ENCODE measurements at regions not wholly inside any gene's neighbourhood (a gene's known extent, or its start where the extent isn't known, plus 50 kb on each side); places are given as distances from the start of the nearest gene placed in this dataset.

DNA sequence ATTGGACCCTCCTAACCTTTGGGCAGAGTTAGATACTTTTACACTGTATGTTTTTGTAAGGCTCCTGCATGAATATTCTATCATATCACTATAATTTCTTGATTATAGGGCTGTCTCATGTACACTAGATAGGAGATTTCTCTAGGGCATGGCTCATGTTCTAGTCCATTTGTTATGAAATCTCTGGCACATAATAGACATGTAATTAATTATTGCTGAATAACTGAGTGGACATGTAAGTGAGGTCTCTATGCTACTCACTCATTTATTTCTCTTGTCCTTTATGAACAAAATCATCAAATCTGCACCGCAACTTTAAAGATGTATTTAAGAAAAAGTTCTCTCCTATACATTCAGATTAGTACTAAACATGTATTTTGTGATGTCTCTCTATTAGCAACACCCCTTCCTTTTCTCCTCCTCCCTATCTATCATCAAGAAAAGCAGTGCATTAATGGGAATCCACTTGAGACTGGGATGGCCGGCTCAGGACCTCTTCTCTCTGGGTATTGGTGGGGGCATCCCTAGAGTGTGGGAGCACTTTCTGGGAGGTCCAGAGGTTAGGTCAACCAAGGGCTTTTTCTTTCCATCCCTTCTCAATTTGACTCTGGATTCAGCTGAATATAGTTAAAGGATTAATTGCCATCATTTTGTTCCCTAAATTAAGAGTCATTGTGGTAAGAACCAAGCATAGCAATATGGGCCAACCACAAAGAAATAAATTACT, 168.0 kb upstream of the HMGA2 start:
- no peak overlapping the region for H3K27ac ChIP-seq (ENCODE audit: low read depth, low read length)
- H3K4me3 ChIP-seq (ENCODE audit: low read length), result no peak overlapping the region
- no peaks in the 10 kb centered on the region for H3K27me3 ChIP-seq (ENCODE audit: control insufficient read depth, insufficient read depth, low read length)
- H3K9ac ChIP-seq (ENCODE audit: low read length), result no peak overlapping the region
- no peaks in the 10 kb centered on the region for H3K4me1 ChIP-seq (ENCODE audit: control insufficient read depth, insufficient read depth, low read length)
- no peaks in the 10 kb centered on the region for H3K36me3 ChIP-seq (ENCODE audit: control insufficient read depth, insufficient read depth, low read length)

DNA sequence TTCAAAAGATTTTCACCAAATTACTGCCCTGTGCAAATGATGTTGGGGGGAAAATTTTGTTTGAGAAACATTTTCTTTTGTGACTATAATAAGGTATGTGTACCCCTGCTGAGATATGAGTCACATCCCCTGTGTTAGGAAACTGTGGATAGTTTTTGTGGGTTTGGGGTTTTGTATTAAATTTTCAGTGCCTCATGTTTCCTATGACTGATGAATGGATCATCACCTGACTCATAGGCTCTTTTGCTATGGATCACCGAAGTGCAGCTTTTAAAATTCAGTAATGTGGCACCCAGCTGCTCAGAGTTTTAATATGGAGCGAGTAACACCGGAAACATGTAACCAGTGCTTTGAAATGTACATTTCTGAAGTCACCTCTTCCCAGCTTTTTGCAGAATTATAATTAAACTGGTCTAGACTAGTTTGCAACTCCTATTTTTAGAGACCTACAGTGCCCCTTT, 167.4 kb upstream of the HMGA2 start:
- Histone ChIP-seq H3K4me3 (ENCODE audit: low read length) (no peak overlapping the region), H3K27ac (ENCODE audit: low read depth, low read length) (no peak overlapping the region), H3K36me3 (ENCODE audit: control insufficient read depth, insufficient read depth, low read length) (no peaks in the 10 kb centered on the region), H3K27me3 (ENCODE audit: control insufficient read depth, insufficient read depth, low read length) (no peaks in the 10 kb centered on the region), H3K4me1 (ENCODE audit: control insufficient read depth, insufficient read depth, low read length) (no peaks in the 10 kb centered on the region), H3K9ac (ENCODE audit: low read length) (no peak overlapping the region)

DNA sequence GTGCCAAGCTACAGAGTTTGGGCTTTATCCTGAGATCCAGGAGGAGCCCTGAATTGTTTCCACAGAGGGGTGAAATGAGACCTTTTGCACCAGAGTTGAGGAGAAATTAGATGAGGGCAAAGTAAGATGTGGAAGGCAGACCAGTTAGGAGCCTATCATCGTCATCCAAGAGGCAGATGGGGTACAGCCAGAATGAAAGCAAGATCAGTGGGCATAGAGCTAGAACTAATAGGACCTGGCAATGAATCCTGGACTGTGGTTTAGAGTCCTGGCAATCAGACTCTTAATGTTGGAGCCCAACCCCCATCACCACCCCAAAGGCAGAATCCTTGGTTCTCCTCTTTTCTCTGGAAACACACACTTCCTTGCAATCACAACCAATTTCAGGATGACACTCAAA, 166.6 kb upstream of the HMGA2 start:
- Histone ChIP-seq H3K36me3 (ENCODE audit: control insufficient read depth, insufficient read depth, low read length) (no peaks in the 10 kb centered on the region), H3K4me1 (ENCODE audit: control insufficient read depth, insufficient read depth, low read length) (no peaks in the 10 kb centered on the region), H3K4me3 (ENCODE audit: low read length) (no peak overlapping the region), H3K27ac (ENCODE audit: low read depth, low read length) (no peak overlapping the region), H3K27me3 (ENCODE audit: control insufficient read depth, insufficient read depth, low read length) (no peaks in the 10 kb centered on the region), H3K9ac (ENCODE audit: low read length) (no peak overlapping the region)

DNA sequence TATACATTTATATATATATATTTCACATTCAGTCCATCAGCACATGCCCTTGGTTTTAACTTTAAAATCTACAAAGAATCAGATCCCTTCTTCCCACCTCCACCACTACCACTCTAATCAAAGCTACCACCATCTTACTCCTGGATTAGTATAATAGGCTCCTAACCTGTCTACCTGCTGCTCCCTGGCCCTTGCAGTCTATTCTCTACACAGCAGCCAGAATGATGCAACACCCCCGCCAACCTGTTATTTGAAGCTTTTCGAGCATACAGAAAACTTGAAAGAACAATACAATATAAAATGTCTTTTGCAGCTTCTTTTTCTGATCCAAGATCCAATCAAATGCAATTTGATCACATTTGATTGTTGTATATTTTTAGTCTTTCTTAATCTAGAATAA, 165.9 kb upstream of the HMGA2 start:
- Histone ChIP-seq H3K9ac (ENCODE audit: low read length) (no peak overlapping the region), H3K36me3 (ENCODE audit: control insufficient read depth, insufficient read depth, low read length) (no peaks in the 10 kb centered on the region), H3K4me1 (ENCODE audit: control insufficient read depth, insufficient read depth, low read length) (no peaks in the 10 kb centered on the region), H3K27ac (ENCODE audit: low read depth, low read length) (no peak overlapping the region), H3K27me3 (ENCODE audit: control insufficient read depth, insufficient read depth, low read length) (no peaks in the 10 kb centered on the region), H3K4me3 (ENCODE audit: low read length) (no peak overlapping the region)

DNA sequence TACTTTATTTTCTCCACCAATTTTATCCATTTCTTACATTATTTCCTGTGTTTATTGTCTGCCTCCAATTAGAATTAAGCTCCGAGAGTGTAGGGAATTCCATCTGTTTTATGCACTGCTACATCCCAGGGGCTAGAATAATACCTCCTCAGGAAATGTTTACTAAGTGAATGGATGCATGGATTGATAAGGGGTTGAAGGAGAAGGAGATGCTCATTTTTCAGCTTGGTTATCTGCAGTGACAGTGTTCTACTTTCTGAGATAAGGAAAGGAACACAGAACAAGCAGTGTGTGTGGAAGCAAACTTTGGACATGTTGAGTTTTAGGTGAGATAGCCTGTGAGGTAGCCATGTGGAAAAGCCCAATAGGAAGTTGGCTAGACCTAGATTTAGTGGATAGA, 164.6 kb upstream of the HMGA2 start:
- Histone ChIP-seq H3K9ac (ENCODE audit: low read length) (no peak overlapping the region), H3K4me3 (ENCODE audit: low read length) (no peak overlapping the region), H3K27ac (ENCODE audit: low read depth, low read length) (no peak overlapping the region), H3K27me3 (ENCODE audit: control insufficient read depth, insufficient read depth, low read length) (no peaks in the 10 kb centered on the region), H3K4me1 (ENCODE audit: control insufficient read depth, insufficient read depth, low read length) (no peaks in the 10 kb centered on the region), H3K36me3 (ENCODE audit: control insufficient read depth, insufficient read depth, low read length) (no peaks in the 10 kb centered on the region)

DNA sequence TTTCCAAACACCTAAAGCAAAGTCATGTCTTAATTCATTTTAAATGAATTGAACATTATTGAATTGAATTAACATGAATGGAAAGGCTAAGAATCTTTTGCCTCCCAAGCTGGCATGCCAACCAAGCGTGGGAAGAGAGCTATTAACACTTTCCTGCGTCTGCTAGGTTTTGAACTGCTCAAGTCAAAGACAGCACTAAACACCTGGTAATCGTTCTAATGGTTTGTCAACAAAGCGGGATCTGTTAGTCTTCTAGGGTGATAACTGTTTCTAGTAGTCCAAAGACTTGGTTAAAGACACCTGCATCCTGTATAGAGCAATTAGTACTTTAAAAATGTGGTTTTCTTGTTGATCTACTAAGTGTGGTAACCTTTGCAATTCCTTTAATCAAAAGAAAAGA, 164.2 kb upstream of the HMGA2 start:
- no peak overlapping the region for H3K27ac ChIP-seq (ENCODE audit: low read depth, low read length)
- H3K9ac ChIP-seq (ENCODE audit: low read length), result no peak overlapping the region
- H3K4me3 ChIP-seq (ENCODE audit: low read length), result no peak overlapping the region
- no peaks in the 10 kb centered on the region for H3K4me1 ChIP-seq (ENCODE audit: control insufficient read depth, insufficient read depth, low read length)
- H3K36me3 ChIP-seq (ENCODE audit: control insufficient read depth, insufficient read depth, low read length), result no peaks in the 10 kb centered on the region
- no peaks in the 10 kb centered on the region for H3K27me3 ChIP-seq (ENCODE audit: control insufficient read depth, insufficient read depth, low read length)

DNA sequence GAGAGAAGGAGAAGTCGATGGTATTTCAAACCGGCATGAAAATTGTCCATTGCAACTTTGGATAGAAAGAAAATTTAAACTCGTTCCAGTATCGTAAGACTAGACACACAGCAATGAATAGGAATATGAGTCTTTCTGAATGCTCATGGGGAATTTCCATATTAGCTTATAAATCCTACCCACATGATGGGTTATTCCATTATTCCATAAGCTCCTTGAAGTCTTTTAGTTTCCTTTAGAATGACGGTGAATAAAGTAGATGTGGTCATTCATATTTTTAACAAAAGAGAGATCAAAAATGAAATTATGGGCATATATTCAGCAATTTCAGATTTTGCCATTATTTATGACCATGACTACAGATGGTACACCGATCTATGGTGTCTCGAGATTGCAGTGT, 163.4 kb upstream of the HMGA2 start:
- no peaks in the 10 kb centered on the region for H3K27me3 ChIP-seq (ENCODE audit: control insufficient read depth, insufficient read depth, low read length)
- H3K9ac ChIP-seq (ENCODE audit: low read length), result no peak overlapping the region
- no peak overlapping the region for H3K27ac ChIP-seq (ENCODE audit: low read depth, low read length)
- H3K36me3 ChIP-seq (ENCODE audit: control insufficient read depth, insufficient read depth, low read length), result no peaks in the 10 kb centered on the region
- no peaks in the 10 kb centered on the region for H3K4me1 ChIP-seq (ENCODE audit: control insufficient read depth, insufficient read depth, low read length)
- no peak overlapping the region for H3K4me3 ChIP-seq (ENCODE audit: low read length)

DNA sequence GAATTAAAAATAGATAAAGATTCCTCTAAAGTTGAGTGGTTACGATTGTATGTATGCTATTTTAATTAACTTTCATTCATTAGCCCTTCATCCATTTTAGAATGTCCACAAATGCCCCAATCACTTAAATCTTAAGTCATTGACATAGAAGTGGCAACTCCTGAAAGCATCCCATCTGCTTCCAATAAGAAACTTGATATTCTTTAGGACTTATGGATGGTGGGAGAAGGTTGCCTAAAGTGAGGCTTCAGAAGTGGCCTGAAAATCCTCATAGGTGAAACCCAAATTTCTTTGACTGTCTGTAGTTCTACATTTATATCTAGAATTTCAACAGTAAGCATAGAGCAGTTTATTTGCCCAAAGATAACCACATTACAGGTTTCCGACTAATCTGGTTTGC, 161.7 kb upstream of the HMGA2 start:
- Histone ChIP-seq H3K27me3 (ENCODE audit: control insufficient read depth, insufficient read depth, low read length) (no peaks in the 10 kb centered on the region), H3K27ac (ENCODE audit: low read depth, low read length) (no peak overlapping the region), H3K4me3 (ENCODE audit: low read length) (no peak overlapping the region), H3K4me1 (ENCODE audit: control insufficient read depth, insufficient read depth, low read length) (no peaks in the 10 kb centered on the region), H3K9ac (ENCODE audit: low read length) (no peak overlapping the region), H3K36me3 (ENCODE audit: control insufficient read depth, insufficient read depth, low read length) (no peaks in the 10 kb centered on the region)

DNA sequence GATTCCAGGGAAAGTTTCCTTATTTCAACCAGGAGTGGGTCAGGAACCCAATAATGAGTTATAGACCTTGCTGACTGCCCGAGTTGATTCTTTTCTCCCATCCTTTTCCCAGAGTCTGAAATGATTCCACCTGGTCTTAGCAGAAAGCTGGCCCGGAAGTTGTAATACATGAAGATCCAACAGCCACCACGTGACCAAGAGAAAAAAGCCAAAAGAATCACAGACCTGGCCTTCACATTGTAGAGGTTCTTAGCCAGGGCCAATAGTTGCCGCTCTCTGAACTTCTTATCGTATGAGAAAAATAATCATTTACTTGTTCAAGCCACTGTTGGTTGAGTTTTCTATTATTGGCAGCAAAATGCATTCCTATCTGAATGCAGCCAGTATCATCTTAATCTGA, 161.2 kb upstream of the HMGA2 start:
- no peak overlapping the region for H3K27ac ChIP-seq (ENCODE audit: low read depth, low read length)
- H3K4me3 ChIP-seq (ENCODE audit: low read length), result no peak overlapping the region
- H3K4me1 ChIP-seq (ENCODE audit: control insufficient read depth, insufficient read depth, low read length), result no peaks in the 10 kb centered on the region
- no peak overlapping the region for H3K9ac ChIP-seq (ENCODE audit: low read length)
- H3K36me3 ChIP-seq (ENCODE audit: control insufficient read depth, insufficient read depth, low read length), result no peaks in the 10 kb centered on the region
- no peaks in the 10 kb centered on the region for H3K27me3 ChIP-seq (ENCODE audit: control insufficient read depth, insufficient read depth, low read length)

DNA sequence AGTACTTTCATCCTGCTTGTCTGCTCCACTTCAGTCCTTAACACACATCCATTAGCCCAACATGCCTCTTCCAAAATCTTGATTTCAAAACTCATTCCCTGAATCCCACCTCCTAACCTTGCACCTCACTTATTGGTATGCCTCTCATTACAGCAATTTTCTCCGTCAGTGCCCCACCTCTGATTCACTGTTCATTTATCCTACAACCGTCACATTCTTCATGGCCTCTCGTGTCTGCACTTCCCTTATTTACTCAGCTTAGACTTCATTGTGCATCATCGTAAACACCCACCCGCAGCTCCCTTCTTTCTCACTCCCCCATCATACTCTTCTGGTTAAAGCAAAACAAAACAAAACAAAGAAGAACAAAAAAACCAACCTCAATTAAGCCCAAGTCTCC, 160.6 kb upstream of the HMGA2 start:
- Histone ChIP-seq H3K9ac (ENCODE audit: low read length) (no peak overlapping the region), H3K4me3 (ENCODE audit: low read length) (no peak overlapping the region), H3K27me3 (ENCODE audit: control insufficient read depth, insufficient read depth, low read length) (no peaks in the 10 kb centered on the region), H3K27ac (ENCODE audit: low read depth, low read length) (no peak overlapping the region), H3K36me3 (ENCODE audit: control insufficient read depth, insufficient read depth, low read length) (no peaks in the 10 kb centered on the region), H3K4me1 (ENCODE audit: control insufficient read depth, insufficient read depth, low read length) (no peaks in the 10 kb centered on the region)

DNA sequence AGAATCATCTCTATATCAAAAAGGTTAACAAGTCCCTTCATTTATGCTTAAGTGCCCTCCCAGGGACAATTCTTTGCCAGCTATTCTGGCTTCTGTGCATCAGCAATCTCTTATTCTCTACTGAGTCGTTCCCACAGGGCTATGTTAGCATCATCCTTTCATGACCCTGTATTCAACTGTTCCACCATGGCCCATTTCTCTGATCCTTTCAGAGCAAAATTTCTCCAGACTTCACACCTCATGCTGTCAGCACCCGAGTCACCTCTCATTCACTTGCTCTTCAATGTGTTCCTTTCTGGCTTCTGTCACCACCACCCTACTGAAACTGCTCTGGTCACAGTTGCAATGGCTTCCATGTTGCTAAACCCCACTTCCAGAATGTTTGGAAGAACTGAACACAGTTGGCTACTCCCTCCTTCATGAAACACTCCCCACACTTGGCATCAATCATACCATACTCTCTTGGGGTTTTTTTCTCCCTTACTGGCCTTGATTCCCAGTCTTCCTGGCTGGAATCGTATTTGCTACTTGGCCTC, 159.5 kb upstream of the HMGA2 start:
- Histone ChIP-seq H3K36me3 (ENCODE audit: control insufficient read depth, insufficient read depth, low read length) (no peaks in the 10 kb centered on the region), H3K27me3 (ENCODE audit: control insufficient read depth, insufficient read depth, low read length) (no peaks in the 10 kb centered on the region), H3K27ac (ENCODE audit: low read depth, low read length) (no peak overlapping the region), H3K4me1 (ENCODE audit: control insufficient read depth, insufficient read depth, low read length) (no peaks in the 10 kb centered on the region), H3K4me3 (ENCODE audit: low read length) (no peak overlapping the region), H3K9ac (ENCODE audit: low read length) (no peak overlapping the region)

DNA sequence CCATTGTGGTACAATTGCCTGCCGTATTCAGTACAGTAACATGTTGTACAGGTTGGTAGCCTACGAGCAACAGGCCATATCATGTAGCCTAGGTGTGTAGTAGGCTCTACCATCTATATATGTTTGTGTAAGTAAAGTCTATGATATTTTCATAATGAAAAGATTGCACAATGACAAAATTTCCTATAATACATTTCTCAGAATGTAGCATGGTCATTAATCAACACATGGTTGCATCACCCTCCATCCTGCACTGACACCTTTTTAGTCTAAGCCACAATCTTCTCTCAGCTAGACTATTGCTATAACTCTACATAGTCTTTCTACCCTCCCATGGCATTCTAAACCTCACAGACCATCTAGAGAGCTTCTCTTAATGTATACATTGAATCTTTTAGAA, 158.5 kb upstream of the HMGA2 start:
- no peak overlapping the region for H3K9ac ChIP-seq (ENCODE audit: low read length)
- H3K4me1 ChIP-seq (ENCODE audit: control insufficient read depth, insufficient read depth, low read length), result no peaks in the 10 kb centered on the region
- no peak overlapping the region for H3K27ac ChIP-seq (ENCODE audit: low read depth, low read length)
- H3K4me3 ChIP-seq (ENCODE audit: low read length), result no peak overlapping the region
- H3K27me3 ChIP-seq (ENCODE audit: control insufficient read depth, insufficient read depth, low read length), result no peaks in the 10 kb centered on the region
- no peaks in the 10 kb centered on the region for H3K36me3 ChIP-seq (ENCODE audit: control insufficient read depth, insufficient read depth, low read length)

DNA sequence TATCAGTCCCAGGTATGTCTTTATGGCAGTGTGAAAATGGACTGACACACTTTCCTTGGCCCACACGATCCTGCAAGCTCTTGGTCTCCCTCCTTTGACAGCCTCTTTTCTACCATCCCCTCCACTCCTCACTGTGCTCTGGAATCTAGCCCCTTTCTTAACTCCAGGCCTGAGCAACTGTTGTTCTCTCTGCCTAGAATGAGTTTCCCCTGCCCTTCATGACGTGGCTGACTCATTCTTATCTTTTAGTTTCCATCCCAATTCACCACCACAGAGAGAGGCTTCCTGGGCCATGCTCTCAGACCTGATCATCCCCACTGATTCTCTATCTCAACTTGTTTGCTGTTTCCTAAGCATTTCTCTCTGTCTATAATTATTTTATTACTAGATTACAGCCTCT, 157.4 kb upstream of the HMGA2 start:
- Histone ChIP-seq H3K4me3 (ENCODE audit: low read length) (no peak overlapping the region), H3K9ac (ENCODE audit: low read length) (no peak overlapping the region), H3K27ac (ENCODE audit: low read depth, low read length) (no peak overlapping the region), H3K36me3 (ENCODE audit: control insufficient read depth, insufficient read depth, low read length) (no peaks in the 10 kb centered on the region), H3K4me1 (ENCODE audit: control insufficient read depth, insufficient read depth, low read length) (no peaks in the 10 kb centered on the region), H3K27me3 (ENCODE audit: control insufficient read depth, insufficient read depth, low read length) (no peaks in the 10 kb centered on the region)

All from rectal smooth muscle tissue (tissue), 1 donor.